Endodermal cell (in vitro differentiated cells): ENCODE measurements at regions not wholly inside any gene's neighbourhood (a gene's known extent, or its start where the extent isn't known, plus 50 kb on each side); places are given as distances from the start of the nearest gene placed in this dataset.

Experiments used
- DNase-seq: peaks from one replicate; pipeline ENCODE4 v3.0.0-alpha.2; 2017
- H3K27ac ChIP-seq: 2 replicates; pipeline ENCODE4 v1.5.1; 2013; ENCODE audit warnings: mild to moderate bottlenecking, low read depth, low read length, moderate library complexity
- H3K27me3 ChIP-seq: 2 replicates; pipeline ENCODE4 v1.6.1; 2013; ENCODE audit warnings: mild to moderate bottlenecking, low read length, moderate library complexity; ENCODE audit not compliant: insufficient read depth, control insufficient read depth, poor library complexity, severe bottlenecking
- H3K36me3 ChIP-seq: 2 replicates; pipeline ENCODE4 v1.7.0; 2013; ENCODE audit warnings: mild to moderate bottlenecking, low read length, moderate library complexity; ENCODE audit not compliant: control insufficient read depth, insufficient read depth
- H3K4me1 ChIP-seq: one replicate; pipeline ENCODE4 v1.7.0; 2013; ENCODE audit warnings: low read length; ENCODE audit not compliant: control insufficient read depth, insufficient read depth
- H3K4me3 ChIP-seq: 2 replicates; pipeline ENCODE4 v1.5.1; 2013; ENCODE audit warnings: mild to moderate bottlenecking, low read length, moderate library complexity
- H3K9ac ChIP-seq: 2 replicates; pipeline ENCODE4 v1.6.1; 2013; ENCODE audit warnings: mild to moderate bottlenecking, low read length, moderate library complexity; ENCODE audit not compliant: poor library complexity, severe bottlenecking; ENCODE audit errors: extremely low read depth
- H3K9me3 ChIP-seq: 2 replicates; pipeline ENCODE4 v1.6.1; 2013; ENCODE audit warnings: mild to moderate bottlenecking, low read length, moderate library complexity; ENCODE audit not compliant: control insufficient read depth
- H3K27ac Mint-ChIP-seq: 2 replicates; pipeline ENCODE4 v1.8.0; 2020; ENCODE audit warnings: mixed read lengths
- H3K27me3 Mint-ChIP-seq: 2 replicates; pipeline ENCODE4 v1.8.0; 2021; ENCODE audit warnings: mild to moderate bottlenecking, mixed read lengths; ENCODE audit not compliant: insufficient read depth
- H3K36me3 Mint-ChIP-seq: 2 replicates; pipeline ENCODE4 v1.8.0; 2020; ENCODE audit warnings: low read depth, mixed read lengths
- H3K4me1 Mint-ChIP-seq: 2 replicates; pipeline ENCODE4 v1.8.0; 2020; ENCODE audit warnings: mixed read lengths
- H3K4me3 Mint-ChIP-seq: 2 replicates; pipeline ENCODE4 v1.8.0; 2020; ENCODE audit warnings: mild to moderate bottlenecking, moderate library complexity, mixed read lengths
- H3K9me3 Mint-ChIP-seq: 2 replicates; pipeline ENCODE4 v1.8.0; 2020; ENCODE audit warnings: mild to moderate bottlenecking, mixed read lengths
- whole genome bisulfite sequencing, 2 experiments: methylation state at CpG; one replicate each; pipeline versions ENCODE4 v1.1.5 to v1.1.7; 2013; ENCODE audit warnings: missing lambda C conversion rate in 2 of 2, mixed read lengths in 1 of 2; ENCODE audit not compliant: insufficient coverage in 1 of 2, insufficient read length in 1 of 2; 5-methylcytosine and 5-hydroxymethylcytosine counted together
- TF ChIP-seq, protein P1 (sequence below): fragments of 200-600 bp; sonication (generic); conservative IDR thresholded peaks from 2 replicates; pipeline ENCODE4 v1.5.0; 2021; ENCODE audit warnings: antibody characterized with exemption, mild to moderate bottlenecking

DNA sequence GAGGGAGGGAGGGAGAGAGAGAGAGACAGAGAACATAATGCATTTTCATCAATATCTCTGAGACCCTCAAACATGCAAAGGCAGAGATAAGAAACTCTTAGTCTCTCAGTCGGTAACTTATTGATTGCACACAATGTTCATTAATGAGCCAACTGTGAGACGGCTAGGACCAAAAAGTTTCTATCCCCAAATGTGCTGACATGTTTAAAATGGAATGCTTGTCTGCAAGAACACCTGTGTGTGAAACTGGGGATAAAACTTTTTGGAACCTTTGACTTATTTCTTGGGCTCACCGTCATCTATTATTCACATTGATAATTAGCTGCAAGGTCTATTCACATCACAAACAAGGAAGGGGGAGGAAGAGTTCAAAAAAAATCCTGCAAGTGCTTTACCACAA is 477.9 kb downstream of the STIM2 start:
- no peak for DNase-seq
- Histone ChIP-seq H3K27me3 (no peaks in the 10 kb centered on the region), H3K36me3 (no peaks in the 10 kb centered on the region), H3K9ac (no peak overlapping the region), H3K27ac (no peak overlapping the region), H3K9me3 (peaks cover 20% of the 10 kb centered on the region), H3K4me1 (no peaks in the 10 kb centered on the region), H3K4me3 (no peak overlapping the region)
- H3K27ac Mint-ChIP-seq, result no peak overlapping the region
- no peaks in the 10 kb centered on the region for H3K27me3 Mint-ChIP-seq
- TF ChIP-seq, protein P1, sequence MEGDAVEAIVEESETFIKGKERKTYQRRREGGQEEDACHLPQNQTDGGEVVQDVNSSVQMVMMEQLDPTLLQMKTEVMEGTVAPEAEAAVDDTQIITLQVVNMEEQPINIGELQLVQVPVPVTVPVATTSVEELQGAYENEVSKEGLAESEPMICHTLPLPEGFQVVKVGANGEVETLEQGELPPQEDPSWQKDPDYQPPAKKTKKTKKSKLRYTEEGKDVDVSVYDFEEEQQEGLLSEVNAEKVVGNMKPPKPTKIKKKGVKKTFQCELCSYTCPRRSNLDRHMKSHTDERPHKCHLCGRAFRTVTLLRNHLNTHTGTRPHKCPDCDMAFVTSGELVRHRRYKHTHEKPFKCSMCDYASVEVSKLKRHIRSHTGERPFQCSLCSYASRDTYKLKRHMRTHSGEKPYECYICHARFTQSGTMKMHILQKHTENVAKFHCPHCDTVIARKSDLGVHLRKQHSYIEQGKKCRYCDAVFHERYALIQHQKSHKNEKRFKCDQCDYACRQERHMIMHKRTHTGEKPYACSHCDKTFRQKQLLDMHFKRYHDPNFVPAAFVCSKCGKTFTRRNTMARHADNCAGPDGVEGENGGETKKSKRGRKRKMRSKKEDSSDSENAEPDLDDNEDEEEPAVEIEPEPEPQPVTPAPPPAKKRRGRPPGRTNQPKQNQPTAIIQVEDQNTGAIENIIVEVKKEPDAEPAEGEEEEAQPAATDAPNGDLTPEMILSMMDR, result no peak
- WGBS, 2 experiments, result 94 to 96% methylated on average over 2 of the region's 3 CpGs
- peaks cover 2% of the 10 kb centered on the region for H3K9me3 Mint-ChIP-seq
- H3K4me3 Mint-ChIP-seq, result no peak overlapping the region
- H3K36me3 Mint-ChIP-seq, result no peaks in the 10 kb centered on the region
- H3K4me1 Mint-ChIP-seq, result peaks cover 3% of the 10 kb centered on the region

GRCh38 chr4:27343411-27343810 is 482.8 kb downstream of the STIM2 start:
- no peak overlapping the region for H3K27ac Mint-ChIP-seq
- H3K4me3 Mint-ChIP-seq, result no peak overlapping the region
- Histone ChIP-seq H3K36me3 (no peaks in the 10 kb centered on the region), H3K27me3 (no peaks in the 10 kb centered on the region), H3K4me1 (no peaks in the 10 kb centered on the region), H3K4me3 (no peak overlapping the region), H3K9me3 (peaks cover 9% of the 10 kb centered on the region), H3K27ac (no peak overlapping the region), H3K9ac (no peak overlapping the region)
- H3K36me3 Mint-ChIP-seq, result no peaks in the 10 kb centered on the region
- peaks cover 2% of the 10 kb centered on the region for H3K9me3 Mint-ChIP-seq
- TF ChIP-seq, protein P1, result no peak
- H3K4me1 Mint-ChIP-seq, result no peaks in the 10 kb centered on the region
- peaks cover 10% of the 10 kb centered on the region for H3K27me3 Mint-ChIP-seq
- DNase-seq, result no peak
- 90 to 100% methylated on average over 1 to 3 of the region's 3 CpGs for WGBS, 2 experiments

GRCh38 chr4:27350161-27350560 is 489.5 kb downstream of the STIM2 start:
- Histone ChIP-seq H3K4me1 (peaks cover 2% of the 10 kb centered on the region), H3K4me3 (no peak overlapping the region), H3K27ac (no peak overlapping the region), H3K36me3 (no peaks in the 10 kb centered on the region), H3K27me3 (no peaks in the 10 kb centered on the region), H3K9me3 (peaks cover 7% of the 10 kb centered on the region), H3K9ac (no peak overlapping the region)
- Mint-ChIP-seq H3K27me3 (peaks cover 23% of the 10 kb centered on the region), H3K36me3 (no peaks in the 10 kb centered on the region), H3K9me3 (peaks cover 1% of the 10 kb centered on the region), H3K4me1 (peaks cover 9% of the 10 kb centered on the region), H3K27ac (no peak overlapping the region), H3K4me3 (no peak overlapping the region)
- TF ChIP-seq, protein P1, result no peak
- no peak for DNase-seq
- WGBS, 2 experiments, result 86 to 92% methylated on average over 3 of the region's 3 CpGs
